Activated CD4-positive, alpha-beta T cell treated with anti-CD3 and anti-CD28 coated beads for 1 hour (primary cell): ENCODE measurements at regions not wholly inside any gene's neighbourhood (a gene's known extent, or its start where the extent isn't known, plus 50 kb on each side); places are given as distances from the start of the nearest gene placed in this dataset.
"Not testable (repeated sequence)": the region's sequence is repeated elsewhere in the genome, so short reads cannot be mapped to it uniquely, and the experiment has no call there.

ENCODE experiments used
- DNase-seq: peaks from one replicate; pipeline ENCODE4 v3.0.0-alpha.2; 2020

DNA sequence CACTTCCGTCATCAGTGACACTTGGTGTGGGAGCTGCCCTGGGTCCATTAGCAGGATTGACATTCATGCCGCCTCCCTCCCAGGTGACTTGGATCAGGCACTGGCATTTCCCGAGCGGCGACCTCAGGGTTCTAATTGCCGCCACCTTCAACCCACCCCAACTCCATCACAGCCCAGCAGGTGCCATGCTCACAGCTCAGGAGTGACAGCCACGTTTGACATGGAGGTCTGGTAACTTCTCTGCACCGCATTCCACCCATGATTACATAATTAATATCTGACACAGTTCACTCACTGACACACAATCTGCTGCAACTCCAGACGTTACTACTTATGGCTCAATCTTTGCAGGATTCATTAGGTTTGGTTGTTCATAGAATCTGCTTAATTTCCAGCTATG is 450.9 kb upstream of the MYT1L start:
- DNase-seq: no peak

DNA sequence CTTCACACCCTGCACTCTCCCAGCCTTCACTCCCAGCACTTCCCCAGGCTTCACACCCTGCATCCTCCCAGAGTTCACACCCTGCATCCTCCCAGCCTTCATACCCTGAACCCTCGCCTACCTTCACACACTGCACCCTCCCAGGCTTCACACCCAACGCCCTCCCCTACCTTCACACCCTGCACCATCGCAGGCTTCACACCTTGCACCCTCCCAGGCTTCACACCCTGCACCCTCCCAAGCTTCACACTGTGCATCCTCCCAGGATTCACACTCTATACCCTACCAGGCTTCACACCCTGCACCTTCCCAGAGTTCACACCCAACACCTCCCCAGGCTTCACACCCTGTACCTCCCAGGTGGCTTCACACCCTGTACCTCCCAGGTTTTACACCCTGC is 448.7 kb upstream of the MYT1L start:
- no peak for DNase-seq

DNA sequence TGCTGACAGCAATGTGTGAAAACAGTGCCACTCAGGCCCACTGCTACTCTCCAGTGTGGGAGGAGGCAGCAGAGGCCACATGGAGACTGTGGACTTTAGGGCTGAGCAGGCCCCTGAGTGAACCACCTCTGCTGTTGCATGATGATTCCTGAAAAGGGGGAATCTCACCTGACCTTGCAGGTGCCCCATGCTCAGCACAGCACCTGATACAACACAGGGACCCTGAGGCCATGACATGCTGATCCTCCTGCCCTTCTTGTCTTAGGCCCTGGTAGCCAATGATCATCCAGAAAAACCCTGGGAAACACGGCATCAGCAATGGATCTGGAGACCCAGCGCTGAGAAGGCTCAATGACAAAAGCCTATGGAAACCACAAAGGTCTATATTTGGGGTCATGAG is 446.8 kb upstream of the MYT1L start:
- DNase-seq: no peak

DNA sequence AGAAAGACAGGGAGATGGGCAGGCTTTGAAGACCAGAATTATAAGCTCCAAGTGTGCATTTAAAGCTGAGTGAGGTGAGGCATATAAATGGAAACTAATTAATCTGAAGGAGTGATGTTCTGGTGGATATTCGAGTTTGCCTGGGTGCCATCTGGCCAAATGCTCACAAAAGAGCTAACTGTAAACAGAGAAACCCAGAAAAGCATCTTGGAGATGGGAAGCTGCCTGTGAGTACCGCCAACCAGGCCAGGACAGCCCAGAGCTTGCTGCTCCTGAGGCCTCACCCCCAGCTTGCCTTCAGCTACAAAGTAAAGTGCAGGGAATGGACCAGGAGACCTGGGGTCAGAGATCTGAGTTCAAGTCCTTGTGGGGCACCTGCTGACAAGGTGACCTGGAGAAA is 446.1 kb upstream of the MYT1L start:
- no peak for DNase-seq

GRCh38 chr2:2775018-2775417 is 443.9 kb upstream of the MYT1L start:
- DNase-seq: no peak

DNA sequence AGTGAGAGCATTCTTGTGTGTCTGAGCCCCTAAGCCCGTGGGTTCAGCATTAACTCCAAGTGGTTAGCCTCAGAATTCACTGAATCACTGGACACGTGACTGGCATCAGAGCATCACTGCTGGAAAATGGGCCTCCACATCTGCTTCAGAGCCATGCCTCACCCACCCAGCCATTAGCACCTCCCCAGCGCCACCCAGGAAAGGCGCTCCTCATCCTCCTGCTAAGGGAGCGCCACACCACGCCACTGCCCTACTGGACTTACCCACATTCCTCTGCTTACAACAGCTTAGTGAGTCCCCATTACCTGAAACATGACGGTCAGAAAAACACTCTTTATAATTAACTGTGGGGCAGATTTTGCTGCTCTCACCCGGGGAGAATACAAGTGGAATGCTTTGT is 442.6 kb upstream of the MYT1L start:
- DNase-seq: no peak

DNA sequence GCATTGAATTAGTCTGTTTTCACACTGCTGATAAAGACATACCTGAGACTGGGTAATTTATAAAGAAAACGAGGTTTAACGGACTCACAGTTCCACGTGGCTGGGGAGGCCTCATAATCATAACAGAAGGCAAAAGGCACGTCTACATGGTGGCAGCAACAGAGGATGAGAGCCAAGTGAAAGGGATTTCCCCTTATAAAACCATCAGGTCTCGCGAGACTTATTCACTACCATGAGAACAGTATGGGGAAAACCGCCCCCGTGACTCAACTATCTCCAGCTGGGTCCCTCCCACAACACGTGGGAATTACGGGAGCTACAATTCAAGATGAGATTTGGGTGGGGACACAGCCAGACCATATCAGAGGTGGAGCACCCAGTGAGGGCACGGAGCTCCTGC is 442.0 kb upstream of the MYT1L start:
- DNase-seq: not testable (repeated sequence)

DNA sequence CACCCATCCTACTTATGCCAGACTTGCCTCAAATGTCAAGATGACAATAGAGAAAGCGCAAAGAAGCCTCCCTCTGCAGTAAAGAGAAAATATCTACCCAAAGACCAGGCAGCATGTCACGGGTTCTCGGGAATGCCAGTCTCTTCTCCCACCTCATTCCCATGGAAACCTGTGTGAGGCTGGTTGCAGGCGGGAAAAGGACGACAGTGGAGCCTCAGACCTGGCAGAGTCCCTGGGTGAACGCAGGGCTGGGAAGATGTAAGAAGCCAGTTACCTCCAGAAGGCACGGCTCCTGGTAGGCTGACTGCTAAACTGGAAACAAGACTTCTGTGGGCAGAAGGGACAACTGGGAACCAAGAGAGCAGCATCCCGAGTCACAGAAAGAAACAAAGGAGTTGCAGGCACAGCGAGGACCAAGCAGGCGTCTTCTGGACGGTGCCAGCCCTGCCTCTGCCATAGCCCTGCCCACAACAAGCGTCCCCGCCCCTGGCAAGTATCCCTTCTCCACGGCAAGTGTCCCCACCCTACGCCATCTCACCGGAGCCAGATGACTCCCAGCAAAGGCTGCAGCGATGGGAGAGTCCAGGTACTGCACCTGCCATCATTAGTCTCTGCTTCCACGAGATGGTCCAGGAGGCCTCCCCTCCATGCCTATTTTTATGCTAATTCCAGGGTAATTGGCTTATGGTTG is 440.8 kb upstream of the MYT1L start:
- no peak for DNase-seq

GRCh38 chr2:2769481-2770431 is 438.7 kb upstream of the MYT1L start:
- no peak for DNase-seq

DNA sequence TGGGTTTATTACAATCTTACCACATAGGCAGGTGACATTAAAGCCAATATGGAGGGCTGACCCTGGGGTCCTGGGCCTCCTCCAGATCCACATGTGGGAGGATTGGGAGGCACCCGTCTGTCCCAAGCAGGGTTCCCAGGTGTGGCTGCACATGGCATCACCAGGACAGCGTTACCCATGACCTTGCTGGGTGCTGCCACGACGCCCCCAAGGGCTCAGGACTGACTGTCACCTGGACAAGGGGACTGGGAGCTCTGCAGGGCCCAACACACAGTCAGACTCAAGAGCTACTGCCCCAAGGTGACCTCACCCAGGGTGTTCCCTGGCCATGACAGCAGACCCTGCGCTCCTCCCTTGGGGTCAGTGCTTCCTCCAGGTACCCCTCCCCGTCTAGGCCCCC is 437.4 kb upstream of the MYT1L start:
- no peak for DNase-seq

DNA sequence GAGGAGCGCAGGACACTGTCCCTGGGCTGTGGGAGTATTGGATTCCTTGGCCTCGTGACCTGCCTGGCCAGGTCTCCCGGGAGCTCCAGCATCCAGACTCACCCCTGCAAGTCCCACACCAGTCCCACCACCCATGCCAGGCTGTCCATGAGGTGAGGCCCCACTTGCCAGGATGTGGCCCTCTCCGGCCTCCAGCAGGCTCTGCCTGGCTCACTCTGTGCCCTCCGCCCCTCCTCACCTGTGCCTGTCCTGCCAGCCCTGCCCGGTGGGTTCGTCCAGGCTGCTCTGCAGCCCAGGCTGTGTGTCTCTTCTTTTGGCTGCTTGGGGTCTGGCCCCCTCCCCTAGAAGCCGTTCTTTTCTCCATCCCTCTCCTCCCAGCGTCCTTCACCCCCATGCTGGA is 436.8 kb upstream of the MYT1L start:
- DNase-seq: no peak

GRCh38 chr2:2765839-2766495 is 434.9 kb upstream of the MYT1L start:
- no peak for DNase-seq

GRCh38 chr2:2765176-2765800 is 434.2 kb upstream of the MYT1L start:
- no peak for DNase-seq

GRCh38 chr2:2764739-2765138 is 433.7 kb upstream of the MYT1L start:
- DNase-seq: no peak

- no peak for DNase-seq
Measured at GRCh38 chr2:2764001-2764355, 432.9 kb upstream of the MYT1L start.

- DNase-seq: no peak
Measured at GRCh38 chr2:2763351-2764000, 432.4 kb upstream of the MYT1L start.

- DNase-seq: no peak
Measured at GRCh38 chr2:2762913-2763312, 431.8 kb upstream of the MYT1L start.

- DNase-seq: no peak
Measured at GRCh38 chr2:2762166-2762908, 431.3 kb upstream of the MYT1L start.

GRCh38 chr2:2758793-2759367 is 427.8 kb upstream of the MYT1L start:
- DNase-seq: no peak

DNA sequence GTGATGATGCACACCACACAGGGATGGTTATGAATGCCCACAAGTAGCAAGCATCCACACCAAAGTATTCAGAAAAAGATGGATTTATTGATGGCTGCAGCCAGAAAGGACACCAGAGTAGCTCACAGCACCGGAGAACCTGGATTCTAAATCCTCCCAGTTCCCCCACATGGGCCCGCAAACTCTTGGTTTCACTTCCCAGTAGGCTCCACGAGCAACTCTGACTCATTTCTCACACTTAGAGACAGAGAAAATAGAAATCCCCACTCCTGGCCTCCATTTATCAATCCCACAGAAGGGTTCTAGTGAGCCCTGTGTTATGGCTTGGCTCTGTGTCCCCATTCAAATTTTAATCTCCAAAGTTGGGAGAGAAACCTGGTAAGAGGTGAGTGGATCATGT is 426.7 kb upstream of the MYT1L start:
- DNase-seq: no peak

DNA sequence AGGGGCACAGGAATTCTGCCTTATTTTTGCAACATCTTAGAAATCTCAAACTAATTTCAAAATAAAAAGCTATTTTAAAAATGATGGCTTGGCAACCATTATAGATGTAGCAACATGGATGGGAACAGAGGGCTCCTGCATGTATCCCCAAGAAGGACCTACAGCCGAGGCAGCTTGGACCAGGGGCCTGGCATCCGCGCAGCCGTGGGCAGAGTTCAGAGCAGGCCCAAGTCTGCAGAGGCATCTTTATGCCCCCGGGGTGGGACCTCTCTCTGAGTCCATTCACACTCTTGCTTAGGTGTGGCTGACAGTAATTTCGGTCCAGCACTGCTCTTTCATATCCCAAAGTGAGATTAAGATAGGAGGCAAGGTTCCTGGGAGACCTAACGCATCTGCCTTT is 425.8 kb upstream of the MYT1L start:
- no peak for DNase-seq

DNA sequence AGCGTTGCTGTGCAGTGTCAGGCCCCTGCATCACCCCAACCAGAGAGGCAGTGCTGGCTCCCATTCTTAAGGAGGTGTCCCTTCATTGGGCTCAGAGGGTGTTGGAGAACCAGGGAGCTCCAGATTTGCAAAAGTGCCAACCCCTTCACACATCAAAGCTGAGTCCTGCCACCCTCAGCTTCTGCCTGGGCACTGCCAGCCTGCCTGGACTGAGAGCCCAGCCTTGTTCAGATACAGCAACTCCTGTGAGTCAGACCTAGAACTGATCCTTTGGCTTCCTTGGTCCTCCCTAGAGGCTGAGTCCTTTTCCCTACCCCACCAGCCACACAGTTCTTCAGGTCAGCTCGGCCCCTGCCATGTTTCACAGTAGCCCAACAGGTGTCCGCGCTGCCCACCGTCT is 424.9 kb upstream of the MYT1L start:
- no peak for DNase-seq
